DMS 273 (cell line): ENCODE measurements at regions not wholly inside any gene's neighbourhood (a gene's known extent, or its start where the extent isn't known, plus 50 kb on each side); places are given as distances from the start of the nearest gene placed in this dataset.

Source experiments
- DNase-seq: peaks from one replicate; lab custom pipeline; 2025; ENCODE audit not compliant: unreplicated experiment; lab: John Stamatoyannopoulos, UW

DNA sequence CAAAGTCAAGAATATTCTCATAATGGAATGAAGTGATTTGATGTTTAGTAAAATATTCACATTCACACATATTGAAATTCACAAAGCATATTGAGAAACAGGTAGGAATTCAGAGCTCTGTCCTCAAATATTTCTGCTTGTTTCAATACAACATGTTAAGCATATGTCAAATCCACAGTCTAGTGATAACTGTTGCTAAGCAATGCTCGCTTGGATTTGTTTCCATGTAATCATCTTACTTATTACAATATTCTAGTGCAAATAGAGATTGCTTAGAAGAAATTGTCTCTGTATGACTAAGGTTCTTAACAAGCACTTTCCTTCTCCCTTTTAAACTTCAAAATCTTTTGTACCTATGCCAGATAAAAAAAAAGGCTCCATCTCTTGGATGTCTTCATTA, 995.7 kb downstream of the CDH18 start:
- peak; percentile 31 for DNase-seq

DNA sequence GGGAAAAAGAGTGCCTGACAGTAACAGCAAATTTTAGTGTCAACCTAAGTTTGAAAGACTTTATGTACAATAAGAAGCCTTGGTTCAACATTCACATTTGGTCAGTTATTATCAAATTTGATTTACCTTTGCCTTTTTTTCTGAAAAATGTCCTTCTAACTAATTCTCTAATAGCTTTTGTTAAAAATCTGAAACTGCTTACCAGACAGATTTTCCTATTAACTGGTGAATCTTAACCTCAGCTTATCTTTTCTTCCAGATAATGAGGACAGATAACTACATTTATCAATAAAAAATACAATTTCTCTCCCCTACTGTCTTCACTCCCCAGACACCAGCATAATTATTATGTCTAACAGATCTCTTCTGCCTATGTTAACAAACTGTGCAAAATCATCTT, 988.5 kb downstream of the CDH18 start:
- DNase-seq: no peak

GRCh38 chr5:19001054-19001453, 986.9 kb downstream of the CDH18 start:
- peak; percentile 83 for DNase-seq

GRCh38 chr5:19001539-19001938, 986.5 kb downstream of the CDH18 start:
- peak; percentile 88 for DNase-seq

- peak; percentile 87 for DNase-seq
Measured at GRCh38 chr5:19002111-19002510, 985.9 kb downstream of the CDH18 start.

DNA sequence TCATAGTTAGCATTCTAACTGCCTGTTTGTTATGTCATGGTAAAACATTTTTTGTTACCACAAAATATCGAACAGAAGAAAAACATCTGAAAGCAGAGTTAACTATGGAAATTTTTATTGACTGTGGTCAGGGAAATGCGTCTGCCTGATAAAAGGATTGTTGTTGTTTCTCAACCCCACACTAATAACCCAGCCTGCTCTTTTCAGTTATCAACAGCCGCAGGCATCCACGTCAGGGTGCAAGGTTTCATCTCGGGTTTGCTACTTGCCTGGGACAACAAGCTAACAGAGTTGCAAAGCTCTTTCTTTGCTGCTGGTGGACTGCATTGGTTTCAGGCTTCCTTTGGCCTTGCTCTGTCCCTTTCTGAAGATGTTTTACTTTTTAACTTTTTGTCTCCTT, 969.2 kb downstream of the CDH18 start:
- DNase-seq: peak; percentile 12

DNA sequence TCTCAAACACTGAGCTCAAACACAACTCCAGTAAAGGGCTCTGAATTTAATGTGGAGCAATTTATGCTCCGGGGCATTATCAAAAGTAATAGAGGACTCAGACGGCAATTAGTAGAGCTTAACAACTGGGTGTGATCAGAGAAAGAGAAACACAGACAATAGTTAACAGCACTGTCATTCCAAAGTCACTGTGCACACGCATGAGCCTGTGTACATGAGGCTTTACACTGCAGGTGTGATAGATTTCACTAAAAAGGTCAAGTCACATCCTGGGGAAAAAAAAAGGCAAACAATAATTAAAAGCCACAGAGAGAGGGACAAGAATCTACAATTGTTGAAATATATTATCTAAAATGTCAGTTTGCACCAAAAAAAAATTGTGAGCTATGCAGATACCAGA, 956.5 kb downstream of the CDH18 start:
- no peak for DNase-seq

DNA sequence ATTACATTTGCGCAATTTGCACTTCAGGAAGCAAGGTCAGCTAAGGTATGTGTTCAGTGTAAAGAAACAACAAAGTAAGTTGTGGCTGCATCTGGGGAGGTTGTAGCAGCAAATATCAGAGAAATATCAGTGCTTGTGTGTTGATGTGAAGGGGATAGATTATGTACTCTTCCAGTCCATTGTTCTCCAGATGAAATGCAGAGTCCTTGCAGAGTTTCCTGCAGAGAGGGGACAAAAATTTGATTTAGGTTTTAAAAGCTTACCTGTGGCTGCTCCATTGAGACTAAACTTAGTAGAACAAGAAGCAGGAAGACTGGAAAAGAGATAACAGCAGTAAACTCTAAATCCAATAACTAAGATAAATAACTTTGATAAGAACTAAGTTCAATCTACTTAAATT, 952.2 kb downstream of the CDH18 start:
- no peak for DNase-seq

GRCh38 chr5:19042106-19042505, 945.9 kb downstream of the CDH18 start:
- DNase-seq: no peak

GRCh38 chr5:19044311-19044710, 943.7 kb downstream of the CDH18 start:
- DNase-seq: peak; percentile 31

DNA sequence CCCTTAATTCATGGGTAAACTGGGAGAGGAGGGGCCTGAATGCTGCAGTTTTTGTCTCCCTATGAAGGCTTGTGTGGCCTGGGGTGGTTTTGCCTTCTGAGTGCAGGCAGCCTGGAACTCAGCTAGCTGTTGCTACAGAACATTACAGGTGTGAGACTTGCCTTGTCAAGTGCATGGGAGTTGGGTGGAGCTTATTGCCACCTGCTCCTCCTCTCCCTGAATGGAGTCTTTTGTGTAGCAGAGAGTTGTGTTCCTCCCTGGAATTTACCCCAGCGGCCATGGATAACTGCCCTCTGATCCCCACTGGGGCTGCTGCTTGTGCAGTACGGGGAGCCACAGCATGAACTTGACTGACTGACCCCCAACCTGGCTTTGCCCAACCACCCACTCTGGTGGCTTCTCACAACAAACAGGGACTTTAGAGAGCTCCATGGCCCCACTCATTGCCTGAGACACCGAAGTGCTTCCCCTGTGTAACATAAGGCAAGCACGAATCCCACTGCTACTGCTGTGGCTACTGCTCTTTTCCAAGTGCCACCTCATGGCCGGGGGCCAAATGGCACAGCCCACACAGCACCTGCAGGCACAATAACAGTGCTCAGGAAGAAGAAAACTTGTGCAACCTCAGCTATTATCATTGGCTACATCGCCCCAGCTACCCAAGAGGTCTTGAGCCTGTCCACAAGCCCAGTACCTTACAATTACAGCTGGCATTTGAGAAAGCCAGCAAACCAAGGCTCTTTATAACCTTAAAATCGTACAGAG, 942.9 kb downstream of the CDH18 start:
- DNase-seq: peak; percentile 25

DNA sequence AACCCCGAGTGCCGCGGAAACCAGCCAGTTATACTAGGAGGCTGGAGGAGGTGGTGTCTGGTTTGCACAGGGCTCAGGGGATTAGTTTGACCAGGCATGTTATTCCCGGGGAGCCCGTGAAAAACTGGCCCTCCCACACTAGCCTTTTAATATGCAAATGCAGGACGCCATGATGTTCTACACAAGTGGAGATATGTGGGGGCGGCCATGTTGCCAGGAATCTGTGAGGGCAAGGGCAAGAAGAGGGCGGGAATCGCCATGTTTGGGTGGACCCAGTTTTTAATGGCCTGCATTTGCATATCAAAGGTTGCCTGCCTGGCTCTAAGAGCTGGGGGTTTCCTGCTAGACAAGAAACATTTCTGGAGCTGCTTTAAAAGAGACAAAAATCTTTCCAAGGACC, 940.7 kb downstream of the CDH18 start:
- no peak for DNase-seq

GRCh38 chr5:19048726-19049125, 939.3 kb downstream of the CDH18 start:
- DNase-seq: no peak

- DNase-seq: no peak
Measured at GRCh38 chr5:19058216-19058615, 929.8 kb downstream of the CDH18 start.

DNA sequence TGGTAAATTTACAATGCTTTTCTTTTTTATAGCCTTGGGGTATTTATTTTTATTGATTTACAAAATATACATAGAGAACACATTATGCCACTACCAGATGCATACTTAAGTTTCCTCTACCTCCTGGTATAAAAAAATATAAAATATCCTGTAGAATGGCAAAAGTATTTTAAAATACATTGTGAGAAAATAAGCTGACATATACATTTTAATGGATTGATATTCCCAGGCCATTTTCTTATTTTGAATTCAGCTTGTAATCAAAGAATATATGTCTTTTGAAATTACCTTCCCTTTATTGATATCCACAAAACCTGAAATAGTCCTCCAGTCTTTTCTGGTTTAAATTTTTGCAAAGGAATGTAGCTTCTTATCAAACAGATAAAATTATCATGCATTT, 923.9 kb downstream of the CDH18 start:
- DNase-seq: no peak

DNA sequence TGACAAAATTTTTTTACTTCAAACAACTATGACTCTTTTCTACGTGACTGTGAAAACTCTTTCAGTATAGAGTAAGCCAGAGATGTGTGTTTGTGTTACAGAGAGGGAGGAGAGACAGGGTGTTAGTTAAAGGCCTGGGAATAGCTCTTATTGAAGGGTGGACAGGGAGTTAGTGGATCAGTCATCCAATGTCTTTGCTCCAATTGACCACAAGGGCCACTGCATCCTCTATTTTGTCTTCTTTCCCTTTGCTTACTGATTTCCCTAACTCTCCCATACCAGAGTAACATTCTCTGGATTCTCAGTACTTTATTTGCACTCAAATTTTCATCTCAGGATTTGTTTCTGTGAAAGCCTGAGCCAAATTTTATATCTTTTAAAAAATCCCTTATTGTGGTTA, 920.3 kb downstream of the CDH18 start:
- no peak for DNase-seq

DNA sequence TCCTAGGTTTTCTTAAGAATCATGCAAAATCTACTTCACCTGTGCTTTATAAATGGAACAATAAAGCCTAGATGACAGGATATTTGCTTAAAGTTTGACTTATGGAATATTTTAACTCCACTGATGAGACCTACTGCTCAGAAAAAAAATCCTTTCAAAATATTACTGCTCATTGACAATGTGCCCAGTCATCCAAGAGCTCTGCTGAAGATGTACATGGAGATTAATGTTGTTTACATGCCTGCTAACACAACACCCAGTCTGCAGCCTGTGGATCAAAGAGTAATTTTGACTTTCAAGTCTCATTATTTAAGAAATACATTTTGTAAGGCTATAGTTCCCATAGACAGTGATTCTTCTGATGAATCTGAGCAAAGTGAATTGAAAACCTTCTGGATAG, 889.6 kb downstream of the CDH18 start:
- DNase-seq: no peak

GRCh38 chr5:19099195-19099594, 888.8 kb downstream of the CDH18 start:
- DNase-seq: no peak

DNA sequence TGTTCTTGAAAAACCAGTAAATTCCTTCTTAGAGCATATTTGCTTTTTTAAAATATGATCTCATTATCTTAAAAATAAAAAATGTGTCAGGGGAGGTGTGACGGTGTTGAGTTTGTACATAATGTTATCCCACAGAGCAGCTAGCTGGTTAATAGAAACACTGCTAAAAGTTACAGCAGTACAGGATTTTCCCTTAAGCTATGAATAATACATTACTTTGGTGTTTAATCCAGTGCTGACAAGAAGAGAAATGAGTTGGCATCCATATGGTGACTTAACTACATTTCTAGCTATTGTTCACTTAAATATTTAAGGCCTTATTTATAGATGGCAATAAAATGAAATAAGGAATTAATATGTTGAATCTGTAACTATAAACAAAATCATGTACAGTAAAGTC, 883.1 kb downstream of the CDH18 start:
- DNase-seq: peak; percentile 50

DNA sequence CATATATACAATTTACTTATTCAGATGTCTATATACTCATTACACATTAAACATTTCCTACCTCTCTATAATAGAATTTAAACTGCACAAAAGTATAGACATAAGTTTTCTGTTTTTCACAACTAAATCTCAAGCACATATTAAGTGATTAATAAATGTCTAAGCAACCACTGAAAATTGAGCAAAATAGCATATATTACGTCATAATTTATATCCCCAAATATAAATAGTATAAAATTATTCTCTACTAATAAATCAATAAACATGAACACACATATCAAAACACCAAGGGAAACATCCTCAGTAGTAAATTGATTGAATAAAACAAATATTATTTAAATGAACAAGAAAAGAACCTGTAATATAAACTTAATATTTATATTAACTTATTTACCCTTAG, 865.1 kb downstream of the CDH18 start:
- DNase-seq: no peak

DNA sequence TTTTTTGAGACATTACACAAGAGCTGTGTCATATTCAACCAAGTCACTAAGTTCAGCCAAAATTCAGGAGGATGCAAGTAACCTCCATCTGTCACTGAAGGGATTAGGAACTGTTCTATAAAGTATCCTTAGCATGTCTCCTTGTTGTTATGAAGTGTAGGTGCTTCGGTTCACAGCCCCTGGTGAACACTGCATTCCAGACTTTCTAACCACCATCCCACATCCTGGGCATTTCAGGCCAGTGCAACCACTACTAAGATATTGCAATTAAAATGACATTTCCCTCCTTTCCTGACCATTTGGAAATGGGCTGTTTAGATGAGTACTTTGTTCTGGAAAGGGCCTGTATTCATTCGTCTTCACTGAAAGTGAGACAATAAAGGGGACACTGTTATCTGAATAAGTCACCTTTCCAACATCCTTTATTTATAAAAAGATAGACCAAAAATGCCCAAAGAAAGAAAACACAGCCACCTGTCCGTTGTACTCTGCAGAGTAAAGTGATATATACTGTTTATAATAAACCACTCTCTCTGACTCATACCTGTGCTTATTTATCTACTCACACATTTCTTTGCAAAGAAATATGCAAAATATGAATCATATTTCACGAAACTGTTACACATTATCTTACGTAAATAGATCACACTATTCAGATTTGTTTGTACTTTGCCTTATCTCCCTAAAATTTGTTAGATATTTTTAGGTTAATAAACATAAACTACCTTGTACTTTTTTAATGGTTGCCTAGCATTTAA, 861.9 kb downstream of the CDH18 start:
- peak; percentile 39 for DNase-seq

- DNase-seq: no peak
Measured at GRCh38 chr5:19140276-19140675, 847.7 kb downstream of the CDH18 start.
